Posterior cingulate gyrus (tissue), 11 donors: ENCODE measurements at regions not wholly inside any gene's neighbourhood (a gene's known extent, or its start where the extent isn't known, plus 50 kb on each side); places are given as distances from the start of the nearest gene placed in this dataset.

Experiments used
- DNase-seq, 10 donors: peaks; one replicate each; pipeline versions ENCODE4 v3.0.0 to v3.0.0-alpha.2; 2020 to 2021; ENCODE audit warnings: mixed read lengths in 3 of 10
- intact Hi-C: fragments of 100-400 bp; cut with DNase I; formaldehyde crosslinking; loops from one replicate; pipeline ENCODE4 v1.15.1; 2023

DNA sequence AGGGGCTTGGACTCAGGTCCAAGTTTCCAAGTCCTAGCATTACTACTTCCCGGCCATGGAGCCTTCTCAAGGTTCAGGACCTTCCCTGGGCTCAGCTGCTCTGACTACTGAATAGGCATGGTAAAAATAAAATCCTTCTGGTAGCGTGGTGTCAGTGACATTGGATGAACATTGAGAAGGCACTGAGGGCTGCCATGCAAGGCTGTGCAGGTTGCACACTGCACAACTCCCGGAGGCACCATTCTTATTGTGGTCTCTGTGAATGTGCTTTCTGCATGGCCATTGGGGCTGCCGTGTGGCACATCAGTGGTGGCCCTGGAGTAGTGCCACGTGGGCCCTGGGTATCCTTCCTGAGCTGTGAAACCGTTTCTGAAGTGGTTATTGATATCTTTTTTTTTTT lies 250.2 kb upstream of the CIBAR2 start:
- intact Hi-C loops, result no loop called here
- no peak for DNase-seq

DNA sequence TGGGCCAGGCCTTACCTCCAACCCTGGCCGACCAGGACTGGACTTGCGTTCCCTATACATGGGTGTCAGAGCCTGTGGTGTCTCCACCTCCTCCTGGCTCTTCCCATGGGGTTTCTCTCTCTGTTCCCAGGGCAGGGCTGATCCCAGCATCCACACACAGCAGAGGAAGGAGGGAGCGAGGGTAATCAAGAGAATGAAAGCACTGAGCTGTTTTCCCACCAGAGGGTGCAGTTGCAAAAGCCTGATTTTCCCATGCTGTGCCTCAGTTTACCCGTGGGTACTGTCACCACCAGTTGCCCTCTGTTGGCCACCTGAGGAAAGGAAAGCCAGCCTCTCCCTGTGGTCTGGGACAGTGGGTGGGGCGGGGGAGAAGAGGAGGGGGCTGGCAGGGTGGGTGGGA lies 249.7 kb upstream of the GSE1 start:
- intact Hi-C loops, result no loop called here
- DNase-seq, result no peak

DNA sequence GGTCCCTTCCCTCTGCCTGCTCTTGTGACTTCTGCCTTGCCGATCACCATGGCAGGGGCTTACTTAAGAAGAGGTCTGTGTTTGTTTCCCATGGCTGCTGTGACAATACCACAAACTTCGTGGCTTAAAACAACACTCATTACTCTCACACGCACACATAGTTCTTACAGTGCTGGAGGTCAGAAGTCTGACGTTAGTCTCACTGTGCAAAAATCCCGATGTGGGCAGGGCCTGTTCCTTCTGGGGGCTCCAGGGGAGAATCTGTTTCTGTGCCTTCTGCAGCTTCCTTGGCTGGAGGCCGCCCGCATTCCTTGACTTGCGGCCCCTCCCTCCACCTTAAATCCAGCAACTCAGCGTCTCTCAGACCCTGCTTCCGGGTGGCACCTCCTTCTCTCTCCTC lies 249.2 kb upstream of the GSE1 start:
- DNase-seq, result no peak
- intact Hi-C loops, result no loop called here

DNA sequence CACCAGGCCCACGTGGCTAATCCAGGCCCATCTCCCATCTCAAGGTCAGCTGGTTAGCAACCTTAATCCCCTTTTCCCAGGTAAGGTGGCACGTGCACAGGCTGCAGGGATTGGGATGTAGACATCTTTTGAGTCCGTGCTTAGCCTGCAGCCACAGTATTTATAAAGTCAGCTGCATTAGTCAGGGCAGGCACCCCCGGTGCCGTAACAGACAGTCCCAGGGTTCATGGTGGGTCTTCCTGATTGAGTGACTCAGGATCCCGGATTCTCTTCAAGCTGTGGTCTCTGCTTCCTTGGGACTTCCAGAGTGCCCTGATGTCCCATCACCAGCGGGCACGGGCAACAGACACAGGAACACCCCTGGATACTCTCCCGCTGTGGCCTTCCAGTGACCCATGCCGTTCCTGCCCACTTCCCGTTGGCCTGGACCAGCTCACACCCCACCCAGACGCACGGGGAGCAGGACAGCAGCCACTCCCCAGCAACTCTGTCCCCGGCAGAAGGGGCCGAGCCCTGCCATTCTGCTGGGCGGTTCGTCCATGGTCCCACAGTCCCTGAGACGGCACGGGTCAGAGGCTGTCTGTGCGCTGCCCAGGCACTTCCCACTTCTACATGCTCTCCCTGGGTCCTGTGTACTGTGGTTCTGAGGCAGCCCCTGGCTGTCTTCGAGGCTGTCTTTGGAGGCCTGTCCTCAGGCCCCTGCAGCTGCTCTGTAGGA lies 248.6 kb upstream of the GSE1 start:
- intact Hi-C loops, result no loop called here
- DNase-seq, result no peak

DNA sequence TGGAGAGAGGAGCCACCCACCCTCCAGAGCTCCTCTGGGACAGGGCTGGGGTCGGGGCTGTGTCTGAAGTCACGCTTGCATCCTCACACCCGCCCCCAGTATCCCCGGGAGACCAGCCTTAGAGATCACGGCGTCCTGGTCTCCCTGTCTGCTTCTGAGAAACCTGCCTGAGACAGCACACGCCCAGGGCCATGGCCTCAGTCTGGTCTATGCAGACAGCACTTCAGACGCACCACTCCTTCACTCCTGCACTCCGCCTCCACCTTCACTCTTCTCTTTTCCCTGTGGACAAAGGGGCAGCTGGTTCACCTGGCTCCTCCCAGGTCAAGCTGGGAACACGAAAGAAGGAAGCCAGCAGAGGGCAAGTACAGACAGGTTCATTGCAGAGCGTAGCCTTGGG lies 248.0 kb upstream of the GSE1 start:
- DNase-seq, result no peak
- intact Hi-C loops, result no loop called here

DNA sequence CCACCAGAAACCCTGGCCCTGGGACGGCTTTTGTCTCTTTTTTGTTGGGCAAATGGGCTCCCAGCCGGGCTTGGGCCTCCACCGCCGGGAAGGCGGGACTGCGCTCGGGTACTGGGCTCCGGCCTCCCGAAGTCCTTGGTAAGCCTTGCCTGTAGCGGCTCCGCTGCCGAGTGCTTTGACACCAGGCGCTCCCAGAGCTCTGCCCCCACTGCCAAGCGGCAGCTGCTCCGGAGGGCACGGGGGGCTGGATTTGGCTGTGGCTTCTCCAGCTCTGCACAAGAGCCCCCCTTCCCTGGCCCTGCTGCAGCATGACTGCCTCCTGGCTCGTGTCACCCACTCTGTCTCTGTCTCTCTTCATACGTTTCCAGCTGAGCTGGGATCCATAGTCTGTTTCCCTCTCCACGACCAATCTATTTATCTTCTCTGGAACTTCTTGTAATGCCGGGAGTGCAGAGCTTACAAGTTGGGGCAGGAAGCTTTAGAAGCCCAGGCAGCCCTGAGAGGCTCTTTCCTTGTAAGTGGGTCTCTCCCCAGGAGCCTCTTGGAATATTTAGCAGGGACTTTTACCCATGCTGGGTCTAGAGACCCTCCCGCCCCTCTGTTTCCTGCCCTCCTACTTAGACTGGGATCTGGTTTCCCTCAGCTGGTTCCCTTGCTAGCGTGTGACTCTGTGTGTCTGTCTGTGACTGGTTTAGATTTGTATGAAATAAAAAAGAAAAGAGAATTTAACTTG lies 246.9 kb upstream of the GSE1 start:
- peak in 4 of 10 donors; percentile 20 to 89 (median 32) for DNase-seq
- intact Hi-C loops, result no loop called here

DNA sequence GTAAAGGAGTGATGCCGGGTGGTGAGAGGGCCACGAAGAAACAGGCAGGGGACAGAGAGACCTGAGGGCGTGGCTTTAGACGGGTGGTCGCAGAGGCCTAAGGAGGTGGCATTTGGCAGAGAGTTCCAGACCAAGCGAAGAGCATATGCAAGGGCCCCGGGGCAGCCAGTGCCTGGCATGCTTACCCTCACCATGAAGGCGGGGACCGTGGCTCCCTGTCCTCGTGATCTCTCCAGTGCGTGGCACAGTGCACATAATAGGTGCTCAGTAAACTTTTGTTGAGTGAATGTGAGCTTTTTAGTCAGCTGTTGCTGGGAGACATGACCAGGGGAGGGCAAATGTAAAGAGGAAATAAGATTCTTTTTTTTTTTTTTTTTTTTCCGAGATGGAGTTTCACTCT lies 245.6 kb upstream of the GSE1 start:
- DNase-seq, result no peak
- intact Hi-C loops, result no loop called here

DNA sequence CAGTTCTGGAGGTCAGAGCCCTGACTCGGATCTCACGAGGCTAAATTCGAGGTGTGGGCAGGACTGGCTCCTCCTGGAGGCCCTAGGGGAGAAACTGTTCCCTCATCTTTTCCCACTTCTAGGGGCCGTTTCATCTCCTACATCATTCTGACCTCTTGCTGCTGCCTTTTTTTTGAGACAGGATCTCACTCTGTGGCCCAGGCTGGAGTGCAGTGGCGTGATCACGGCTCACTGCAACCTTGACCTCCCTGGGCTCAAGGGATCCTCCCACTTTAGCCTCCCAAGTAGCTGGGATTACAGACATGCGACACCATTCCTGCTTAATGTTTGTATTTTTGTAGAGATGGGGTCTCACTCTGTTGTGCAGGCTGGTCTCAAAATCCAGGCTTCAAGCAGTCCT lies 244.1 kb upstream of the GSE1 start:
- DNase-seq, result no peak
- intact Hi-C loops, result no loop called here

DNA sequence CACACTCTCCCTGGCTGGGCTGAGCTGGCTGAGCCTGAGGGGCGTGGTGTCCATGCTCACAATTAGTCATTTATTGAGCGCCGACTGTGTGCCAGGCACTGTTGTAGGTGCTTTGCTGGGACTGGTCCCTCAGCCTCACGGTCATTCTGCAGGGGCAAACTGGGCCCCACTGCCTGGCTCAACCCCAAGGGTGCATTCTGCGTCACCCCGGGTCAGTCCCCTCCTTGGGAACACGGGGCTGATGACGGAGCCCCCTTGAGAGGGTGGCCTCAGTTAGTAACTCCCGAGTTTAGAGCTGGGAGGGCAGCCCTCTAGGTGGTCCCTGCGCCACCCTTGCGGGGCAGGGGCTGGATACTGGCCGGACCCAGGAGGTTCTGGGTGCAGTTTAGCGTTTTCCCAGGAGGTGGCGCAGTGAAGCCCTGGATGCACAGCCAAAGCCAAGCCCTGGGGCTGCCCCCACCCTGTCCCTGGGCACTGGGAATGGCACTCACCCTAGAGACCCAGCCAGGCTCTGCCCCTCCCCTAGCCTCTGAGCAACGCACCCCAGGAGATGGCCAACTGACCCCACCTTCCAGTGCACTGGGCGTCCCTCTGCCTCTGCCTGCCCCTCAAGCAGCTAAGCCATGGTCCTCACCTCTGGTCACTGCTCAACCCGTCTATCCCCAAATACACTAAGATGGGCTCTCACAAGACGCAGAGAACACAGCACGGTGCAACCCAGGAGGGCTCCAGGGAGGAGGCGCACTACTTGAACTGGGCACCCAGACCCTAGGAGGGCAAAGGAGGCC lies 243.2 kb upstream of the GSE1 start:
- DNase-seq, result peak in 6 of 10 donors; percentile 39 to 89 (median 60)
- intact Hi-C loops, result no loop called here

DNA sequence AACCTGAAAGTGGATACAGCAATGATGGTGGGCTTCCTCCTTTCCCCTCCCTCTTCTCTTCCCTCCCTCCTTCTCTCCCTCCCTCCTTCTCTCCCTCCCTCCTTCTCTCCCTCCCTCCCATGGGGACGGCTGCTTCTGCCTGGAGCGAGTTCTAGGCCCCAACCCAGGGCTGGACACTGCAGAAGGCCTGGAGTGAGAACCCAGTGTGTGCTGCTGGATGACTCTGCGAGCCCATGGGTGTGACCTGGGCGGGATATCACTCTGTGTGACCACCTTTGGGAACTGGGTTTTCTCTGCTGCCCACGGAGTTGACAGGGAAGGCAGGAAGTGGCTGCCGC lies 242.6 kb upstream of the GSE1 start:
- no peak for DNase-seq
- intact Hi-C loops, result no loop called here

DNA sequence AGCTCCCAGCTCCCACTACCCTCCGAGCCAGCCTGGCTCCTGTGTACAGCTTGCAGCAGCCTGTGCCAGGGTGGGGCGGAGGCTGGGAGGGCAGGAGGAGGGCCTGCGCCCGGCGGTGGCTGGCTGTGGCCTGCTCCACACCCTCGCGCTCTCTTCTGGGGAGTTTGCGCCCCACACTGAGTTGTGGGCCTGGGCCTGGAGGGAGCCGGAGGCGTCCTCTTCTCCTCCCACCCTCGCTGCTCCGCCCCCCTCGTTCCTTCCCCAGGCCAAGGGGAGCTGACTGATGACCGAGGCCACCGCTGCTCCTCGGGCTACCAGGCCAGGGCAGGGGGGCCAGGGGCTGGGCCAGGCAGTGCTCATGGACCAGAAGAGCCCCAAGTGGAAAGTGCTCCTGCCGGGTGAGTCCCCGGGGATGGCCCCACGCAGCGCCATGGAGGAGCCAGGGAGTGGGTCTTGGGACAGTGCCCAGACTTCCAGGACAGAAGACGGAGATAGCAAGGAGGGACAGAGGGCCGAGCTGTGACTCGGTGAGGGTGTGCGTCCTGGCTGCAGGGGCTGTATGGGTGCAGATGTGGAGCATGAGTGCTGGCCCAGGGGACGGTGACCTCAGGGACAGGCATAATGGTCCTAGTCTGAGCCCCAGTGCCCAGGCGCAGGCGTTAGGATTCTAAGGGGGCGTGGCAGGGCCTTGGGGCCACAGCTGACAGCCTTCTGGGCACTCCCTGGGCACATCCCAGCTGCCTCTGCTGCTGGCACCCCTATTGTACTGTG lies 242.1 kb upstream of the GSE1 start:
- DNase-seq, result peak in 1 of 10 donors; percentile 35
- intact Hi-C loops, result no loop called here

DNA sequence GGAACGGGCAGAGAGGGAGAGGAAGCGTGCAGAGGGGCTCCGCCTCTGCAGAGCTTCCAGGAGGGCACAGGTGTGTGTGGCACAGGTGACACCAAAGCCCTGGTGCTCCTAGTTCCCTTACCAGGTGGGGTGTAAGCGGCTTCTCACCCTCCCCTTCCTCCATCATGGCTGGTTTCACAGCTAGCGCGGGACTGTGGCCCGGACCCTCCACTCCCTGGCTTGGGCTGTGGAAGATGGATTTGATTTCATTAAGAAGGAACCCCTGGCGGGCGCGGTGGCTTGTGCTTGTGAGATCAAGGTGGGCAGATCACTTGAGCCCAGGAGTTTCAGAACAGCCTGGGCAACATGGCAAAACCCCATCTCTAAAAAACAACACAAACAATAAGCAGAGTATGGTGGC lies 241.2 kb upstream of the GSE1 start:
- DNase-seq, result no peak
- intact Hi-C loops, result no loop called here

DNA sequence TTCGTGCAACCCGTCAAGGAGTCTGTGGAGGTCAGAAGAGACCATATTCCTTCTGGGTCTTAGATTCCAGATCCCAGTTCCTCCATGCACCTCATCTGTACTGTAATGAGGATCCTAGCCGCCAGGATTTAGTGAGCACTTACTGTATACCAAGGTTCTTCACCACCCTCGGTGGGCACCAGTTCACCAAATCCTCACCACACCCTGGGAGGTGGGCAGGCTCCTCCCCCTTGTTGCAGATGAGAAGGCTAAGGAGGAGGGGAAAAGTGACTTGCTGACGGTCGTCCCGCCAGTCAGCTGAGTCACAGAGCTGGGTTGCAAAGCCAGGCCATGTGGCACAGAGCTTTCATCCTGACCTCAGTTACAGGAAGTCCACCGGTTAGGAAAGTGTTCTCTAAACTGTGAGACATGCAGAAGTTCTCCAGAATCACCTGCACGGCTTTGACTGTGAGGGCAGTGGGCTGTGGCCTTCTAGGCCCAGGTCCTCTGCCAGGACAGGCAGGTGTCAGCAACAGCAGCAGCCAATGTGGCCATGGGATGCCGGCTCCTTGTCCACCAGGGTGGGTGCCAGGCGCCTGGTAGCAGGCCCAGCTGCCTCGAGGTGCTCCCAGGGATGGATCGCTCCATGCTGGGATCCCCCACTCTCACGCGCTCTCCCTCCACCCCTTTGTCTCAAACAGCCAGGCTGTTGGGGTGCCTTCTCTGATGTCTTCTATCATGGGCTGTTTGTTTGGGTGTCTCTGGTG lies 240.3 kb upstream of the GSE1 start:
- intact Hi-C loops, result no loop called here
- no peak for DNase-seq

DNA sequence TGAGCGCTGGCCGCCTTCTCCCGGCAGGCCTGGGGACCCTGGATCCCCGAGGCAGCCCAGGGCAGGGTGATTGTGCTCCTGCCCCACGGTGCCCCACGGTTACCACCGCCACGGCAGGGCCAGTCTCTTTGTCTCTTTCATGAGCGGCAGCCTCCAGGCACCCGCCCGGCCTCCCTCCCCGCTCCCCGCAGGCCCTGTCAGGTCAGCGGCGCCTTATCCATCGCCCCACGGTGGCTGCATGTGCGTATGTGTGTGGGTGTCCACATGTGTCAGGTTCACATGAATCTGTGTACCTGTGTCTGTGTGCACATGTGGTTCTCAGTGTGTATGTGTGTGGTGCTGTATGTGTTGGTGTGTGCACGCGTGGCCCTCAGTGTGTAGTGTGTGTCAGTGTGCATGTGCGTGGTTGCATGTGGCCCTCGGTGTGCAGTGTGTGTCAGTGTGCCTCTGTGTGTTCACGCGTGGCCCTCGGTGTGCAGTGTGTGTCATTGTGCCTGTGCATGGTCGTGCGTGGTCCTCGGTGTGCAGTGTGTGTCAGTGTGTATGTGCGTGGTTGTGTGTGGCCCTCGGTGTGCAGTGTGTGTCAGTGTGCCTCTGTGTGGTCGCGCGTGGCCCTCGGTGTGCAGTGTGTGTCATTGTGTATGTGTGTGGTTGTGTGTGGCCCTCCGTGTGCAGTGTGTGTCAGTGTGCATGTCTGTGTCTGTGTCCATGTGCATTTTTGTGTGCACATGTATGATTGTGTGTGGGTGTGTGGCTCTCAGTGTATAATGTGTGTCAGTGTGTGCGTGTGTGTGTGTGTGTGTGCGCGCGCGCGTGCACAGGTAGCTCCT lies 239.2 kb upstream of the GSE1 start:
- no peak for DNase-seq
- intact Hi-C loops, result no loop called here

DNA sequence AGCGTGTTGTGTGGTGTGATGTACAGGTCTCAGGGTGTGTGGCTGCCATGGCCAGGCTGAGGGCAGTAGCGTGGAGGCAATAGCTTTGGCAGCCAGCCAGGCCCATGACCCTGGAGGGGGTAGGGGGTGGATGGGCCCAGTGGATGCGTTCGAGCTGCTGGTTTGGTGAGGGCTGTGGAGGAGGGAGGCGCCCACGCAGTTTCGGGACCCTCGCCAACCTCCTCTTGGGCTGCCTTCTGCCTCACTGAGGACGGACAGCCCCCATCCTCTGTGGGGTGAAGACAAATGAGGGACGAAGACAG lies 238.6 kb upstream of the GSE1 start:
- no peak for DNase-seq
- intact Hi-C loops, result no loop called here

DNA sequence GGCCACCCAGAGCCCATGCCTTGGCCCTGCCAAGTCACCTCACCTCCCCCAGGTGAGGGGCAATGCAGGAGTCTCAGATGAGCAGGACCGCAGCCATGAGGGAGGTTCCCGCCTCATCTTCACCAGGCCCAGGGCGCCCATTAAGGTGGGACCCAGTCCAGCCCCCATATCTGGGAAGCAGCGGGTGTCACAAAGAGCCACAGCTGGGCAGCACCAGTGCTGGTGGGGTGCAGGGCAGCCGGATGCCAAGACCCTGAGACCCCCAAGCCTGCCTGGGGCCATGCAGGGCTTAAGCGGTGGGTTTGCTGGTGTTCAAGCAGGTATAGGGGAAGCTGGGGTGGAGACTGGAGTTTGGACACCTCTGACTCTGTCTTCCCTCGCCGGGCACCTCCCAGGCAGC lies 237.8 kb upstream of the GSE1 start:
- intact Hi-C loops, result no loop called here

DNA sequence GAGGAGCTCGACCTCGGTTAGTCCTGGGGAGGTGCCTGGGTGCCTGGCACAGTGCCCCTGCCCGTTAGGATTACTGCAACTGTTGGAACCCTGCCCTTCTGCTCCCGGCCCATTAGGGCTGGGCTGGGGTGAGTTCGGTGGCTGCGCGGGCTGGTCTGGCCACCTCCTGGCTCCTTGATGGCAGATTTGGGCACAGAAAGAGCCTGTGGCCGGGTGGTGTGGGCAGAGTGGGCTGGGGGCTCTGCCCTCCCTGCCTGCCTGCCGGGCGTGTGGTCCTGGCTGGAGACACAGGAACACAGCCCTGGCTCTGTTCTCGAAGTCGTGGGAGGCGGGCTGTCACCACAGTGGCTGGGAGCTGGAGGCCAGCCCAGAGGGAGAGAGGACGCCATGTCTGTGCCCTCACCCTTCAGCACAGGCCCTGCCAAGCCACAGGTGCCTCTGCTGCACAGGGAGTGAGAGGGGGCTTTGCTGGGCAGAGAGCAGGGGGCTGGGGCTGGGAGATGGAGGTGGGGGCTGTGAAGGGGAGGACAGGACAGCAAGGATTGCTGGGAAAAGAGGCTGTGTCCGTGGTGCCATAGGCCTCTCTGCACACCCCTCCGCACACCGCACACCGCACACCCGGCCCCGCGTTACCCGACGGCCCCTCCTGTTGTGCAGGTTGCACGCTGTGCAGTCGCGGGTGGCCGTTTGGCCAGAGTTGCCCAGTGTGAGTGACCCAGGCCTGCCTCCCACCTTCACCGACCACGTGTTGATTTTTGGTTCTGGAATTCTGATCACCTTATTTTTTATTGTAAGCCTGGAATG lies 236.6 kb upstream of the GSE1 start:
- peak in 8 of 10 donors; percentile 36 to 92 (median 60) for DNase-seq
- intact Hi-C loops, result no loop called here

More for the DNA sequence above, 237.8 kb upstream of the GSE1 start:
- DNase-seq, result no peak

DNA sequence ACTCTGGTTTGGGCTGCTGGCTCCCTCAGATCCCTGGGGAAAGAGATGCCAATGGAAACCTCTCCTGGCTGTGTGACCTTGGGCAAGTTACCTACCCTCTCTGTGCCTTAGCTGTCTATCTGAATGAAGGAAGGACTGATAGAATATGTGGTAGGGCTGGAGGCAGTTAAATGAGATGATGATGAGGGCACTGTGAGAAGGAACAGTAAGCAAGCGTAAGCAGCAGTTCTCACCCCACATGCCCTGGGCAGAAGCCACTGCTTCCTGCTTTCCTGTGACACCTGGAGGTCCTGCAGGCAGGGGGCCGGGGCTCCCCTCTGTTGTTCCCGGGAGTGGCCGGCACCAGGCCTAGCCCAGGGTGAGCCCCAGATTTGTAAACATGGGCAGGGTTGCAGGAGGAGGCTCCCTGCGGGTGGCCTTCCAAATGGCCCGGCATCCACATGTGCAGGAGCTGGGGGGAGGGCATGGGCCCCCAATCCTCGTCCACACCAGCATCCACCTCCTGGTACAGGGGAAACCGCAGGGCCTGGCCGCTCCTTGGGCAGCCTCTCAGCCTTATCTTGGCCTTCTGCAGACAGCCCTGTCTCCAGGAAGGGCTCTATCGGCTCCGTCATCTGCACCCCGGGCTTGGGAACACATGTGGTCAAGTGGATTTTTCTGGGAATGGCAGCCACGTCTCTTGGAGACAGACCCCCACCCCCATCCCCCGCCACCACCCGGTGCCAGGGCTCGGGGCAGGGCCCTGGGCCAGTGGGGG lies 235.6 kb upstream of the GSE1 start:
- no peak for DNase-seq
- intact Hi-C loops, result no loop called here
